Activated CD4-positive, alpha-beta T cell treated with anti-CD3 and anti-CD28 coated beads, Interleukin-2, Interleukin-4, amounts not matched to agents 100 ng/mL and 50 ng/mL, durations not matched to agents 16 hours and 8 hours (primary cell): ENCODE measurements at regions not wholly inside any gene's neighbourhood (a gene's known extent, or its start where the extent isn't known, plus 50 kb on each side); places are given as distances from the start of the nearest gene placed in this dataset.

Experiments
- DNase-seq: peaks from one replicate; pipeline ENCODE4 v3.0.0-alpha.2; 2020; ENCODE audit warnings: low spot score

DNA sequence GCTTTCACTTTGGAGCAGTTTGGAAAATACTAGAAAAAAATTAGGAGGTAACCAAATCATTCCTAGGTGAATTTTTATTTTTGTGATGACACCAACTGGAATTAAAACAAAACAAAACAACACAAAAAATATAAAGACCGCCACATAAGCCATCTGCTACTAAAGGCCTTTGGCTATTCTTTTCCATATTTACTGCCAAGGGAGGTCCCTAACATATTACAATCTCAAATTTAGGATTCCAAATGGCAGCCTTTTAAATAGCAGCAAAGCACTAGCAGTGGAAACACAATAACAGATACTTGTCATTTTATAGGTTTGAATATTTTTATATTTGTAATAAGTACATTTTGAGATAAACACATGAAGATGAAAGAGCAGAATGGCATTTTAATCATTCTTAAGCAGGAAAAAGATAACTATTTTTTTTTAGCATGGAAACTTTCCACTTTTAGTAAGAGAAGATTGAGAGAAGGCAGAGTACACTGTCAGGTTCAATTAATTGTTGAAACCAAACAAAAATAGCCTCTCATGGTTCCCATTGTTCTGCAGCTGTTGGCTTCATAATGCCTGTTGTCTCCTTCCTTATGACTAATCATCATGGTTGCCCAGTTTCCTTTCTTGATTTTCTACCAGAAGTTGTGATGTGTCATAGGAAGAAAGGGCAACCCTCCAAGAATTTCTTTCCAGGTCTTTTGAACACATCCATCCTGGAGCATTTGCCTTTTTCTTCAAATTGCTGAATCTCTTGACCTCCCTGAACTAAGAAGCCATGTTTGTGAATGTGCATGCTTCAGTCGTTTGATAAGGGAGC, 219.0 kb upstream of the EMCN start:
- no peak for DNase-seq

DNA sequence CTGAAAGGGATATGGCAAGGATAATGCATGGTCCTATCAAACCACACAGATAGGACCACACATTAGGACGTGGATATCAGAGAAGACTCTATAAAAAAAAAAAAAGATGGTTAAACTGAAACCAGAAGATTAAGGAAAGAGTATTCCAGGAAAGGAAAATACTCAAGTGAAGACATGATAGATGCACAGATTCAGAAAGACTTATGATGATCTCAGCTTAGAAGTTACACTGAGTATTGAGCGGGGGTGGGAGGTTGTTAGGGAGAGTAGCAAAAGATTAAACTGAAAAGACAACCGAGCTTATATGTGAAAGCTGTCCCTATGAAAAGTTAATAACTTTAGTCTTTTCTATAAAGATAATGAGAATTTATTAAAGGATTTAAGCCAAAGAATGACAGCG, 211.0 kb upstream of the EMCN start:
- no peak for DNase-seq

DNA sequence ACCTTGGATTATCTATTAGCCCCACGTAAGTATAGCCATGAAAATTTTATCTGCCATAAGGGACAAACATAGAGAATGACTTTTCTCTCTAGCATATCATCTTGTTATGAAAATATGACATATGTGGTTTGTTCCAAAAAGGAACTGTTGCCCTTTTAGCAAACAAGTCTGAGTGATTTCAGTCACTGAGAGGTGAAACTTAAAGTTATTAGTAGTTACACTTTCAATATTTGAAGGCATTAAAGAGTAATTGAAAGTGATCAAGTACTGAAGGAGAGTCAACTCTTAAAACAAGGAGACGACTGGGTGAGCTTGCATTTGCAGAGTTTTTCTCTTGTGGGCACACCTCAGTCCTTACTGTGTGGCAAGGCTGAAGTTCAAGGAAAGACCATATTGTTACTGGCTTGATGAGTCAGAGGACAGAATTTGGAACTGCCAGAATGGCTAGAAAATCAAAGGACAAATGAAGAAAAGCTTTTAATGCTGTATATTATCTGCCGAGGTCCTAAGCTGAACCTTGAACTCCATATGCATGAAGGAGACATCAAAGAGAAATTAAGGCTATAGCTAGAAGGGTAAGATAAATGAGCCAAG, 205.1 kb upstream of the EMCN start:
- DNase-seq, result peak; percentile 19

DNA sequence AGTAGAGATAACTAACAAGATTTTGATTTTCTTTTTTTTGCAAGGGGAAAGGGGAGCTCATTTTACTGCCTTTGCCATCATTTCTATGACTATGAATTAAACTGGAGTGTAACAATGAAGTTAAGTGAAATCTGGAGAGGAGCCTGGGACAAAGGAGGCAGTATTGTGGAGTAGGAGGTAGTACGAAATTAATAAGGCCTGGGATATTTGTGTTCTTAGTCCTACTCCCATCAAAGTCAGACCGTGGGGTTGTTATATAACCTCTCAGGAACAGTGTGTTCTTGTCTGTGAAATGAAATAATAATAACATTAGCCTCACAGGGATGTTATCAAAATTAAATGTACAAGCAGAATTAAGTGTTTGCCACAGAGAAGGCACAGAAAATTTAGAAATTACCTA, 204.3 kb upstream of the EMCN start:
- no peak for DNase-seq

DNA sequence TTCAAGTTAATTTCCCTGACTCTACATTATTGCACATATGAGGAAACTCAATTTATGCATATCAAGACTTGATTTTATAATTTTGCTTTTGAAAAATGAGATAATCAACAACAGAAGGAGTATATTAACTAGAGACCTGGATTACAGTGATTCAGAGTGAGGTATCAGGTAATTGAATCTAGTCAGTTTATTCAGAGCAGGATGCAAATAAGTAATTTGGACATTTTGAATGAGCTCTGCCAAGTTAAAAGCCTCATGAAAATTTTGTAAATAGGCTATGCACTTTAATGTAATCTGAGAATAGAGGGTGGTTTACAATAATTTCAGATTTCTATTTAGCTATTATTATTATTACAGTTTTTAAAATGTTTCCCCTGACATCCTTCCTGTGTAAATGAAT, 203.7 kb upstream of the EMCN start:
- no peak for DNase-seq

DNA sequence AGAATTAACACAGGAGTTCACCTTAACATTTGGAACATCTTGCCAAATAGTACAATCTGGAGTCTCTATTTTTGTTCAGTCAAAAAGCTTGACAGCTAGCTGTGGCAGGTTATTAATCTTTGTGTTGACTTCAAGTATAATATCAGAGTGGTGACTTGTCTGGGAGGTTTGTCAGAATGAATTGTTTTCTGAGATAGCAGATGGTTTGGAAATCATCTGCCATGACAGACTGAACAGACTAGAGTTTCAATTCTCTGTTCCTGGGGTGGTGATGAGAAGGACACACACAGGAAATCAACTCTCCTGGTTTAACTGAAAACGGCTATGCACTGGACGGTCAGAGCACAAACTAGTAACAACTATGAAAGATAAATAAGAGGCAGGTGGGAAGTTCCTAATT, 203.3 kb upstream of the EMCN start:
- DNase-seq, result no peak

DNA sequence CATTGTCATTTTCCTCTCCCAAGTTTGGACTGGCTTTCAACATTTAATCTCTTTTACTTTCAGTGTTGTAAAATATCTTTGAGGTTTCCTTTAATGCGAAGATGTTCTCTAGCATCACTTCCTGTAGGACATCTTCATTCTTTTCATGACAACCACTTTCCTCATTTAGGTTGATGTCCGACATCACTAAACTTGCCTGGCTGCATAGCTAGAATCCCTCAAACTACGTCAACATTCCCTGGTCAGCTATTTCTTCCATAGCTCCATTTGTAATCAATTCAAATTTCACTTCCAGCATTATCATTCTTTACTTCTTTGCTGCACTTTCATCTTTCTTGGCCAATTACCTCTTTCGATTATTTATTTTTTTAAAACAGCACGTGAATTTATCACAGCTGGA, 198.6 kb upstream of the EMCN start:
- DNase-seq, result no peak

DNA sequence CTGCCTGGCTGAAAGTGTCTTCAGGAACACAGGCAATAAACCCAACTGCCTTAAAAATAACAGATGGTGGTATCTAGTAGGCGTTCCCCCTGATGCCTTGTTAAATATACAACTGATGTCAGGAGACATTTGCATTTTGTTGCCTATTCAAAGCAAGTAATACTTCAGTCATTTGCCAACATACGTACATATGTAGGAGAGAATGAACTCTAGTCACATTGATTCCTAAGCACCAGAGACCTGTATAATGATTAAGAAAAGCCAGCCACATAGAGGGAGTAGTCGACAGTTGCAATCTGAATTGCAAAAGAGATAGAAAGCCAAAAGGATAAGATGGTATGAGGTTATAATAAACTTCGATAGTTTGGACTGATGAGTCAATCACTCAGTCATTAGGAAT, 191.0 kb upstream of the EMCN start:
- no peak for DNase-seq

DNA sequence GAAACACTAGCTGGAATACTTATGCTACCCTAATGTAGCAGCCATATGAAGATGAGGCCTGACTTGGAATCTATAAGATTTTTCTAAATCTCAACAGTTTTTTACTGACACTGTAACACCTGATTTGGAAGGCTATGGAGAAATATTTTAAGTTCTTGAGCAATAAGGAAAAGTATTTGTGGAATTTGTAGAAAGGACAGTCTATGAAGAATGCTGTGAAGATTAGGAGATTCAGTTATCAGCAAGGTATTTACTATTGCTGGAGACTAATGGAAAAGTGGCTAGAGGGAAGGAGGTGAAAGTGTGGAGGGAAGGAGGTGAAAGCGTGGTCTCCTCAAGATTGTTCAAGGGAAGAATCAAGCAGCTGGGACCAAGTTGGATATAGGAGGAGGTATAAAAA, 190.0 kb upstream of the EMCN start:
- no peak for DNase-seq

DNA sequence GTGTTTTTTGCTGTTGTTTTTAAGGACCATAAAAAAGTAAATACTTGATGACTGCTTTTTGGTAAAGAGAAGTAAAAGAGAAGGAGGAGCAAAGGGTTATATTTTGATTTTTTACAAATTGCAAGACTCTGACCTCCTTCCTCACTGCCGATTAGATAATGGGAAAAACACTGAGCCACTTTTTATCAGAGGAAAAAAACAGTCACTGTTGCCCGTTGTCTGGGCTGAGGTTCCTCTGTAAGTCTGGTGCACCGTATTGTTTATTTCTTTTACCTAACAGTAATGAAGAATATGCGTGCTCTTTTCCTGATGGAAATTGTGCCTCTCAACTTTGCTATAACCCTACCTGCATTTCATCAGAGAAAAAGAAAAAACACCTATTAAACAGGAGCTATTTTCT, 178.7 kb upstream of the EMCN start:
- no peak for DNase-seq

DNA sequence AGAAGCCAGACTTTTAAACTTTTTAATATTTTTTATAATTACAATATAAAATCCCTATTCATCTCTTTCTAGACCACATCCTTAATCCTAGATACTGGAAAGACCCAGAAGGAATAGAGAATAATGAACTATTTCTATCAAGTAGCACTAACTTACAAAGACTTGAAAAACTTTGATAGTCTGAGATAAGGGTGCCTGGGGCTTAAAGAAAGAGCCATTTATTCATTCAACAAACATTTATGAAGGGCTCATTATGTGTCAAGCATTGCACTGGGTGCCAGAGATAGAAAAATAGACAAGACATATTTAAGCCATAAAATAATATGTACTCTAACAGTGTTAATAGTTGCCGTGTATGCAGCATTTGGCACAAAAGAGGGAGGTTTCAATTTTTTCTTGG, 178.0 kb upstream of the EMCN start:
- no peak for DNase-seq

DNA sequence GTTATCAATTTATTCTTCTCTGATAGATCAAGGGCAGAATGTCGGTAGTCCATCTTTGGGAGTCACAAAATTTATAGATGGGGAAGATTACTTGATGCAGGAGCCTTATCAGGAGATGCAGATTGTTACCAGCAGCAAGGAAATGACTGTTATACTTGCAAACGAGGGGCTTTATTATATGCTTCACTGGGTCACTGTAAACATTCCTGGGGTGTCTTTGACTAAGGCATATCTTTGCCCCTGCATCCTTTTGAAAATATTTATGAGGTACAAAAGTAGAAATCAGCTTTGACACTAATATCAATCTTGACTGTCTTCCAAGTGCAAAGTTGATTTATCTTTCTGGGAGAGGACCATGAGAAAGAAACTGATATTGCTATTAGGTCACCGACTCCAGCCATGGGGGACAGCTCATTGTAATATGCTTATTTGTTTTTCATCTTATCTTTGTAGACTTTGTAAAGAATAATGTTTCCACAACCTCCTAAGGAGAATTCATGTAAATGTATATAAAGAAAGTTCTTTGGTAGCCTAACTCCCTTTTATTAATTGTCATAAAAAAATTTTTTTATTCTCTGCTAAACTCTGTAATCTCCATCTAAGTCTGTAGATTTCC, 177.3 kb upstream of the EMCN start:
- DNase-seq, result no peak

DNA sequence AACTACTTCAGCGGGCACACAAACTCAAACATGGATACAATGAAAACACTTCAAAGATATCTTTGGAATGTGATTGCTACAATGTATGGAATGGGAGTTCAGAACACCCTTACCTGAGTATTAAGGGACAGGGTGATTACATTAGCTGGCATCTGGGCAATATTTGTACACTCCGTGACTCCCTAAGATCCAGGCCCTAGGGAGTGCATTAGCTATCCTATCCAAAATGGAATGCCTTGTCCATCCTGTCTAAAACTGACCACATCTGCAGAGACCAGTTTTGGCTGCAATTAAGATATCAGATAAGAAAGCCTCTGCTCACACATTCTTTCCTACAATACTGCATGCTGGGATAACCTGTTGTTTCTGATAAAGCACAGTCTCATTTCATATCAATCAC, 176.6 kb upstream of the EMCN start:
- no peak for DNase-seq

DNA sequence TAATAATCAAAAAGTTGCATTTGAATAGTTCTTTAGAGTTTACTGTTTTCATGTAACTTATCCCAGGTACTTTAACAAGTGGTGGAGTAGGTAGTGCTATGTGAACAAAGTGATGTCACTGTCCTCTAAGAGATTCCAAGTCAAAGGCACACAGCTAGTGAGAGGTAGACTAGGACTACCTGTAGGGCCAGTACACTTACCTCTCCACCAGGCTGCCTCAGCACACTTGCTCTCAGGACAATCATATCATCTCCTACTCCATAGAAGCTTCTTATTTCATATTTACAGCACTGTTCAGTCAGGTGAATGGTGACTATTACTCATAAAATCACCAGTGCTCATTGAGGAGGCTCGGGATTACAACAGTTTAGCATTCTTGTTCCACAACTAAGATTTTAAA, 173.0 kb upstream of the EMCN start:
- DNase-seq, result no peak

DNA sequence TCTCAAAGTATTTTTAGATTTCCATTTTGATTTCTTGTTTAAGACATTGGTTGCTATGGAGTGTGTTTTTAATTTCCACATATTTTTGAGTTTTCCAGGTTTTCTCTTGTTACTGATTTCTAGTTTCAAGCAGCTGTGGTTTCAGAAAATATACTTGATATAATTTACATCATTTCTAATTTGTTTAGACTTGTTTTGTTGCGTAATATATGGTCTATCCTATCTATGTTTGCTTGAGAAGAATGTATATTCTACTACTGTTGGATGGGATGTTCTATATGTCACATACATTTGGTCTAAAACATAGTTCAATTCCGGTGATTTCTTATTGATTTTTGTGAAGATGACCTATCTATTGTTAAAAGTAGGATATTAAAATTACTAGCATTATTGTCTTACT, 170.5 kb upstream of the EMCN start:
- DNase-seq, result no peak

DNA sequence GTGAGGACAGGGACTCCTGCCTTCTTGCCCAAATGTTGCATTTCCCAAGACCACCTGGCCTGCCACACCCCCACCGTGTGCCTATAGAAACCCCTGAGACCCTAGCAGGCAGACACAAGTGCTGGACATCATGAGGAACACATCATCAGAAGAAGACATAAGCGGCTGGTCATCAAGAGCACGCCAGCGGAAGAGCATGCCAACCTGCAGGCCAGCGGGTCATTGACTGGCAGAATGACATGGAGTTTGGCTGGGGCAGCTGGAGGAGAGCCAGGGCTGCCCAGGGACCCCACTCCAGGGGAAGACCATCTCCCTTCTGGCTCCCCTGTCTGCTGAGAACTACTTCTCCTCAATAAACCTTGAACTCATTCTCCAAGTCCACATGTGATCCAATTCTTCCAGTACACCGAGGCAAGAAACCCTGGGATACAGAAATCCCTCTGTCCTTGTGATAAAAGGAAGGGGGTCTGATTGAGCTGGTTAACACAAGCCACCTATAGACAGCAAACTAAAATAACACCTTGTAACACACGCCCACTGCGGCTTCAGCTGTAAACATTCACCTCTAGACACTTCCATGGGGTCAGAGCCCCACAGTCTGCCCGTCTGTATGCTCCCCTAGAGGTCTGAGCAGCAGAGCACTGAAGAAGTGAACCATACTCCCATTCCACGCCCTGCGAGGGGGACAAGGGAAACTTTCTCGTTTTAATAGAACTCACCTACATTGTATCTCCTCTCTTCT, 164.8 kb upstream of the EMCN start:
- no peak for DNase-seq

DNA sequence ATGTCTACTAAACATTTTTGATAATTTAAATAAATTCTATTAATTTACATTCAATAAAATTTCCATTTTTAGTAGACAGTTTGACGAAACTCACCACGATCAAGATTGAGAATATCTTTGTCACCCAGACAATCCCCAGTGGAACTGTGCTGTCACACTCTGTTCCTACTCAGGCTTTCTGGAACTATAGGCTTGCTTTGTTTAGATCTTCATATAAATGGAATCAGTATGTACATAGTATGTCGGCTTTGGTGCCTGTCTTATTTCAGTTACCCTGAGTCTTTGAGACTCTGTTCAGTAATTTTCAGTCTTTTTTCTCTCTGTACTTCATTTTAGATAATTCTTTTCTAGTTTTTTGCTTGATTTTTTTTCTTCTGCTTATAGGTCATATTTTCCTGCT, 163.5 kb upstream of the EMCN start:
- no peak for DNase-seq

DNA sequence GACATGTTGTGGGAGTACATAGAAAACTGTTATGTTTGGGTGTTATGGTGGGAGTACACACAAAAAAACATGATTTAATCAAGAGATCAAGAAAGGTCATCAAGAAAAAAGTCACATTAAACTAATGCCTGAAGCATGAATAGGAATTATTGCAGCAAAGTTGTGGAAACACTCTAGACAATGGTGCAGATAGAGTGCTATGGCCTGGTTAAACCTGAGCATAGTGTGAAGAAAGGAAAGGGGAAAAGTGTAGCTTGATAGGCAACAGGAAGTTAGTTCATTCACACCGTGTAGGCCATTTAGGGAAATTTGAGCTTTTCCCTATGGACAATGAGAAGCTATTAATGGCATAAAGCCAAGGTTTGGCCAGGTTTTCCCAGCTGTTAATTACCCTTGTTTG, 162.1 kb upstream of the EMCN start:
- DNase-seq, result no peak

DNA sequence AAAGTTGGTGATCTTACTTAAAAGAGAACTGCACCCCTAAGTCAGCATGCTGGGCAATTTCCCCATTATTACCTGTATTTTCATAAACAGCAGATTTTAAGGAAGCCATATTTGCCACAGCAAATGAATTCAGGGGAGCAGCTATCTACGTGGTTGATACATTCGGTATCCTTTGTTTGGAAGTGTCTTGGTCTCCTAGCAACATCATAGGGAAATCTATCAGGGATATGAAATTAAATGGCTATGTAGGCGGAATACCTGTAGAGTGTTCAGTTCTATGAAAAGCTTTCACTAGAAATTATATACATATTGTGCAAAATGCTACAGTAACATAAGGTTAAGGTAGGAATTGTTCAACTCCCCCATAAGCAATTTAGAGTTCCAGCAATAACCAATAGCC, 157.2 kb upstream of the EMCN start:
- DNase-seq, result no peak

DNA sequence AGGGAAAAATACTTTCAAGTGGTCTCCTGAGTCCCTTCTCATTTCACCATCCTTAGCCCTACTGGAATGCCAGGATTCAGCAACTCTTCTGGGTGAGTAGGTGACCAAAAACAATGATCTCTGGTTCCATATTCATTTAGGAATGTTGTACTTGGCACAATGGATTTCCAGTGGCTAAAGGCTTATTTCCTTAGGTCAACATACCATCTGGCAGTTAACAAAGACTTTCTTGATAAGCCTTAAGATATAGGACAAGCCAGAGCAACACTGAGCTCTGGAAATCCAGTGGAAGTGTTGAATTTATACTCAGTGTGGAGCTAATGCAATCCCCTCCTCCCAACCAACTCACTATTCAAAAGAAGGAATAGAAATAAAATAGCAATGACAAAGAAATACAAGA, 139.4 kb upstream of the EMCN start:
- DNase-seq, result no peak

DNA sequence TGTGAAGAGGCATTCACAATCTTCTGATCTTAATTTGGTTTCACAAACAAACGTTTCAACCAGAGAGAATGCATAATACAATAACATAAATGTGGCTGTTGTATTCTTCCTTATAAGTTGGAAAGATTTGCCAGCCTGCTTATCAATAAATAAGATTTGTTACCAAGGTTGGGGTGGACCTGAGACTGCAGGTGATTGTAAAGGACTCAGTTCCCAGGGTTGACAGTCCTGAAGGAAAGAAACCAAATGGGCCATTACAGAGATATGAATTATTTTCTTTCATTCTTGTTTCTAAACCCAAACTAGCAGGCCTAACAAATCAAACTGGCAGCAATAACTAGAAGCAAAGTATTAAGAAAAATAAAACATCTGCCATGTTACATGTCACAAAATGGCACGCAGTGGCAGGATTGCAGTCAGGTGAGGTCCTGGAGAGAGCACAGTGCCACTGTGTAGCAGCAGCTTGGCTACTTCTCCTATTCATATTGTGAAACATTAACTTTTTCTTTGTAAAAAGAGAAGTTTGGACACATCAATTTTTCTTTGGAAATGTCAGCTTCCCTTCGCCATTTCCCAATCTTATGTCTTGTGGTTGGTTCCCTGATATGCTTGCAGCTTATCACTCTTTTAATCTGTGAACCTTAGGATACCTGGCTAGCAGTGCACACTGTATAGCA, 133.8 kb upstream of the EMCN start:
- DNase-seq, result no peak

DNA sequence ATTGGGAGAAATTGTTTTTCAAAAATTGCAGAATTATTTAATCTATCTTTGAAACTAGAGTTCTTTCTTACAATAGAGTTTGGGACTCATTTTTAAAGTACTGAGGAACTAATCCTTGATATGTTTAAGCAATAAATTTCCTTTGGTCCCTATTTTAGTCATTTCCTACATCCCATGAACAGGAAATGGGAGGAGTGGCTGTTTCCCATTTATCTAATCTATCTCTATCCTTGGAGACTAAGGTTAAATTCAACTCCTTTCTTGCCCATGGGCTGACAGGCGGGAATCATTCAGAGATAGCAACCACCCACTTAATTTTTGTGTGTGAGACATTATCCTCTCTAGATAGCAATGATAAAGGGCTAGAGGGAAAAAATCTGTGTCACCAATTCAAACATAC, 131.6 kb upstream of the EMCN start:
- DNase-seq, result no peak

DNA sequence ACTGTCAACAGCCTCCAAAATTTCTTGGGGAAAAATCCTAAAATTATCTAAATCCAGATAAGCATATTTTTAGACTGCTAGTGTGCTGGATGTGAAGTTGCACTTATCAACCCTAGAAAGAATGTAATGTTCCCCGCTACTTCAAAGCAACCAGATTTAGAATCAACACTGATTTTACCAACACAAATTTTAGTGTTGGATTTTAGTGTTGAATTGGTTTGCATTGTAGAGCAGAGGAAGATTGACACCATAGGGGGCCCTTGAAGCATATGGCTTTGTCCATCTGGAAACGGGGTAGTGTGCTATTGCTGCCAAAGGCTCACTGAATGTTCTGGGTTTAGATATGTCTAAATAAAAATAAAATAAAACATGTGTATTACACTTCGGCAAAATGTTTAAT, 126.3 kb upstream of the EMCN start:
- DNase-seq, result no peak
